Mesenchymal stem cell (in vitro differentiated cells and primary cell): ENCODE measurements at regions not wholly inside any gene's neighbourhood (a gene's known extent, or its start where the extent isn't known, plus 50 kb on each side); places are given as distances from the start of the nearest gene placed in this dataset.

Experiments
- DNase-seq: peaks from one replicate; pipeline ENCODE4 v3.0.0-alpha.2; 2013
- H2AFZ ChIP-seq: one replicate; pipeline ENCODE4 v1.6.1; 2013; ENCODE audit warnings: low read depth, mild to moderate bottlenecking, control low read depth, inconsistent platforms, low read length, moderate library complexity
- H2AK5ac ChIP-seq: 2 replicates; pipeline ENCODE4 v1.6.1; 2013; ENCODE audit warnings: low read length, moderate library complexity, mild to moderate bottlenecking, inconsistent platforms; ENCODE audit not compliant: severe bottlenecking
- H2BK120ac ChIP-seq: one replicate; pipeline ENCODE4 v1.6.1; 2013; ENCODE audit warnings: low read depth, mild to moderate bottlenecking, inconsistent platforms, low read length, moderate library complexity
- H2BK12ac ChIP-seq, 2 experiments: one replicate each; pipeline ENCODE4 v1.6.1; 2013; ENCODE audit warnings: inconsistent platforms in 2 of 2, low read length in 2 of 2, mild to moderate bottlenecking in 2 of 2, moderate library complexity in 2 of 2, control low read depth in 1 of 2
- H2BK15ac ChIP-seq: one replicate; pipeline ENCODE4 v1.6.1; 2013; ENCODE audit warnings: mild to moderate bottlenecking, low read depth, inconsistent platforms; ENCODE audit not compliant: poor library complexity, severe bottlenecking
- H2BK5ac ChIP-seq: 2 replicates; pipeline ENCODE4 v1.6.1; 2013; ENCODE audit warnings: low read depth, mild to moderate bottlenecking, low read length, control low read depth, inconsistent platforms; ENCODE audit not compliant: poor library complexity, severe bottlenecking
- H3K14ac ChIP-seq, 2 experiments: one replicate each; pipeline ENCODE4 v1.6.1; 2013; ENCODE audit warnings: inconsistent platforms in 2 of 2, low read length in 2 of 2, control low read depth in 1 of 2, mild to moderate bottlenecking in 1 of 2, moderate library complexity in 1 of 2
- H3K18ac ChIP-seq, 2 experiments: one replicate each; pipeline ENCODE4 v1.6.1; 2013; ENCODE audit warnings: inconsistent platforms in 2 of 2, low read length in 2 of 2, control low read depth in 1 of 2, low read depth in 1 of 2, mild to moderate bottlenecking in 1 of 2
- H3K23ac ChIP-seq, 2 experiments: one replicate each; pipeline ENCODE4 v1.6.1; 2013; ENCODE audit warnings: inconsistent platforms in 2 of 2, low read length in 2 of 2, mild to moderate bottlenecking in 2 of 2, moderate library complexity in 2 of 2, control low read depth in 1 of 2
- H3K27ac ChIP-seq: 2 replicates; pipeline ENCODE4 v1.5.1; 2013; ENCODE audit warnings: mild to moderate bottlenecking, moderate library complexity, low read length, control low read depth, inconsistent platforms; ENCODE audit not compliant: poor library complexity, severe bottlenecking
- H3K27me3 ChIP-seq, 2 experiments: 2 replicates each; pipeline versions ENCODE4 v1.6.1 to v1.7.0; 2013; ENCODE audit warnings: low read length in 2 of 2, mild to moderate bottlenecking in 2 of 2, moderate library complexity in 2 of 2, control low read depth in 1 of 2, inconsistent platforms in 1 of 2; ENCODE audit not compliant: control insufficient read depth in 1 of 2, insufficient read depth in 1 of 2
- H3K36me3 ChIP-seq, 2 experiments: 2 replicates each; pipeline versions ENCODE4 v1.6.1 to v1.7.0; 2013; ENCODE audit warnings: low read length in 2 of 2, control low read depth in 1 of 2, inconsistent platforms in 1 of 2, low read depth in 1 of 2, mild to moderate bottlenecking in 1 of 2; ENCODE audit not compliant: insufficient read depth in 2 of 2, control insufficient read depth in 1 of 2
- H3K4ac ChIP-seq, 2 experiments: one replicate each; pipeline ENCODE4 v1.6.1; 2013; ENCODE audit warnings: inconsistent platforms in 2 of 2, low read length in 2 of 2, mild to moderate bottlenecking in 2 of 2, moderate library complexity in 2 of 2, control low read depth in 1 of 2, low read depth in 1 of 2
- H3K4me1 ChIP-seq: 2 replicates; pipeline ENCODE4 v1.6.1; 2013; ENCODE audit warnings: low read depth, low read length, control low read depth; ENCODE audit not compliant: control insufficient read depth, insufficient read depth
- H3K4me2 ChIP-seq: 2 replicates; pipeline ENCODE4 v1.6.1; 2013; ENCODE audit warnings: low read length, mild to moderate bottlenecking, inconsistent platforms; ENCODE audit not compliant: poor library complexity, severe bottlenecking
- H3K4me3 ChIP-seq, 2 experiments: 2 replicates each; pipeline versions ENCODE4 v1.5.1 to v1.7.0; 2013; ENCODE audit warnings: low read length in 2 of 2, mild to moderate bottlenecking in 2 of 2, control low read depth in 1 of 2, low read depth in 1 of 2; ENCODE audit not compliant: insufficient read depth in 1 of 2
- H3K79me1 ChIP-seq: replicated peaks from 2 replicates; pipeline ENCODE4 v1.6.1; 2013; ENCODE audit warnings: mild to moderate bottlenecking, control low read depth, low read length, inconsistent platforms; ENCODE audit not compliant: poor library complexity, severe bottlenecking
- H3K9ac ChIP-seq: 2 replicates; pipeline ENCODE4 v1.7.0; 2013; ENCODE audit warnings: mild to moderate bottlenecking, low read length, moderate library complexity
- H3K9me3 ChIP-seq: 2 replicates; pipeline ENCODE4 v1.7.0; 2013; ENCODE audit warnings: mild to moderate bottlenecking, low read length; ENCODE audit not compliant: control insufficient read depth
- H4K8ac ChIP-seq: one replicate; pipeline ENCODE4 v1.6.1; 2013; ENCODE audit warnings: inconsistent platforms, mild to moderate bottlenecking, low read length, moderate library complexity
- H4K91ac ChIP-seq: one replicate; pipeline ENCODE4 v1.6.1; 2013; ENCODE audit warnings: mild to moderate bottlenecking, low read length, inconsistent platforms
- WGBS: methylation state at CpG from one replicate; pipeline ENCODE4 v1.1.7; 2013; ENCODE audit warnings: mixed read lengths; 5-methylcytosine and 5-hydroxymethylcytosine counted together

GRCh38 chr10:47224546-47225218 lies 75.3 kb upstream of the GDF10 start:
- Histone ChIP-seq H3K4me1 (no peaks in the 10 kb centered on the region), H2BK15ac (no peak overlapping the region), H3K18ac (no peak overlapping the region), H3K9ac (no peak overlapping the region), H3K14ac (no peak overlapping the region), H3K4me3 (no peak overlapping the region), H3K27ac (no peak overlapping the region), H3K36me3 (no peaks in the 10 kb centered on the region), H3K27me3 (peaks cover 12 to 32% of the 10 kb centered on the region in 2 experiments), H2BK120ac (no peak overlapping the region), H4K8ac (no peak overlapping the region), H3K79me1 (no peaks in the 10 kb centered on the region), H4K91ac (no peak overlapping the region), H2AK5ac (no peak overlapping the region), H3K4ac (no peak overlapping the region), H3K4me2 (no peak overlapping the region), H2BK5ac (no peak overlapping the region), H3K23ac (no peak overlapping the region), H2BK12ac (no peak overlapping the region), H3K9me3 (peaks cover 14% of the 10 kb centered on the region), H2AFZ (no peak overlapping the region)
- DNase-seq, result no peak
- 58% methylated on average over 2 of the region's 2 CpGs for WGBS

GRCh38 chr10:47225219-47225927 lies 74.6 kb upstream of the GDF10 start:
- H3K4me2 ChIP-seq, result no peak overlapping the region
- 69% methylated on average over 8 of the region's 8 CpGs for WGBS

GRCh38 chr10:47225928-47226645 lies 73.9 kb upstream of the GDF10 start:
- no peak overlapping the region for H3K27ac ChIP-seq

More at GRCh38 chr10:47225219-47225927, 74.6 kb upstream of the GDF10 start:
- H3K27ac ChIP-seq, result no peak overlapping the region
- no peak overlapping the region for H3K4me3 ChIP-seq
- H3K18ac ChIP-seq, result no peak overlapping the region
- no peak overlapping the region for H2BK12ac ChIP-seq
- H2AFZ ChIP-seq, result no peak overlapping the region
- no peaks in the 10 kb centered on the region for H3K36me3 ChIP-seq
- H3K9me3 ChIP-seq, result peaks cover 14% of the 10 kb centered on the region
- no peak overlapping the region for H3K14ac ChIP-seq
- no peak overlapping the region for H3K23ac ChIP-seq
- no peak overlapping the region for H2BK15ac ChIP-seq
- H3K4me1 ChIP-seq, result no peaks in the 10 kb centered on the region
- no peak overlapping the region for H2AK5ac ChIP-seq
- no peak for DNase-seq
- peaks cover 16 to 35% of the 10 kb centered on the region in 2 experiments for H3K27me3 ChIP-seq
- no peak overlapping the region for H4K8ac ChIP-seq
- no peaks in the 10 kb centered on the region for H3K79me1 ChIP-seq
- no peak overlapping the region for H3K9ac ChIP-seq
- H4K91ac ChIP-seq, result no peak overlapping the region
- H3K4ac ChIP-seq, result no peak overlapping the region
- H2BK120ac ChIP-seq, result no peak overlapping the region
- H2BK5ac ChIP-seq, result no peak overlapping the region

GRCh38 chr10:47230482-47230881 lies 69.5 kb upstream of the GDF10 start:
- H2AFZ ChIP-seq, result no peak overlapping the region
- peaks cover 14% of the 10 kb centered on the region for H3K9me3 ChIP-seq
- H3K27me3 ChIP-seq, result peaks cover 17 to 34% of the 10 kb centered on the region in 2 experiments
- no peak overlapping the region for H2BK12ac ChIP-seq
- H3K79me1 ChIP-seq, result no peaks in the 10 kb centered on the region
- no peak overlapping the region for H3K9ac ChIP-seq
- no peak overlapping the region for H3K14ac ChIP-seq
- DNase-seq, result no peak
- H3K27ac ChIP-seq, result no peak overlapping the region
- H2BK15ac ChIP-seq, result no peak overlapping the region
- WGBS, result 31% methylated on average over 2 of the region's 4 CpGs
- H4K91ac ChIP-seq, result no peak overlapping the region
- H3K4me1 ChIP-seq, result no peaks in the 10 kb centered on the region
- no peak overlapping the region for H3K18ac ChIP-seq
- no peak overlapping the region for H4K8ac ChIP-seq
- no peak overlapping the region for H3K4me3 ChIP-seq
- H3K36me3 ChIP-seq, result no peaks in the 10 kb centered on the region
- H3K4ac ChIP-seq, result no peak overlapping the region
- no peak overlapping the region for H2AK5ac ChIP-seq
- no peak overlapping the region for H2BK5ac ChIP-seq
- no peak overlapping the region for H3K23ac ChIP-seq
- no peak overlapping the region for H2BK120ac ChIP-seq
- H3K4me2 ChIP-seq, result no peak overlapping the region

More at GRCh38 chr10:47225928-47226645, 73.9 kb upstream of the GDF10 start:
- Histone ChIP-seq H3K23ac (no peak overlapping the region), H2AK5ac (no peak overlapping the region), H3K4me1 (no peaks in the 10 kb centered on the region), H3K9me3 (peaks cover 14% of the 10 kb centered on the region), H2AFZ (no peak overlapping the region), H3K4me3 (no peak overlapping the region), H3K14ac (no peak overlapping the region), H4K91ac (no peak overlapping the region), H3K4me2 (no peak overlapping the region), H2BK12ac (no peak overlapping the region), H2BK5ac (no peak overlapping the region), H2BK120ac (no peak overlapping the region), H3K36me3 (no peaks in the 10 kb centered on the region), H3K18ac (no peak overlapping the region), H3K79me1 (no peaks in the 10 kb centered on the region), H3K27me3 (peaks cover 16 to 32% of the 10 kb centered on the region in 2 experiments), H4K8ac (no peak overlapping the region), H2BK15ac (no peak overlapping the region), H3K4ac (no peak overlapping the region), H3K9ac (no peak overlapping the region)
- WGBS, result 80% methylated on average over 6 of the region's 8 CpGs
- no peak for DNase-seq
